Type B pancreatic cell (in vitro differentiated cells): ENCODE measurements at regions not wholly inside any gene's neighbourhood (a gene's known extent, or its start where the extent isn't known, plus 50 kb on each side); places are given as distances from the start of the nearest gene placed in this dataset.
"Not testable (repeated sequence)": the region's sequence is repeated elsewhere in the genome, so short reads cannot be mapped to it uniquely, and the experiment has no call there.

Source experiments
- DNase-seq: peaks from one replicate; pipeline ENCODE4 v3.0.0; 2021; ENCODE audit warnings: mixed read lengths; ENCODE audit not compliant: unreplicated experiment; ENCODE audit errors: extremely low spot score
- H3K27ac Mint-ChIP-seq: 2 replicates; pipeline ENCODE4 v1.8.0; 2021; ENCODE audit warnings: mild to moderate bottlenecking, mixed read lengths
- H3K27me3 Mint-ChIP-seq: 2 replicates; pipeline ENCODE4 v1.8.0; 2021; ENCODE audit warnings: mixed read lengths
- H3K36me3 Mint-ChIP-seq: 2 replicates; pipeline ENCODE4 v1.8.0; 2021; ENCODE audit warnings: mixed read lengths
- H3K4me1 Mint-ChIP-seq: one replicate; pipeline ENCODE4 v1.8.0; 2021; ENCODE audit warnings: mixed read lengths; ENCODE audit not compliant: unreplicated experiment
- H3K4me3 Mint-ChIP-seq: 2 replicates; pipeline ENCODE4 v1.8.0; 2021; ENCODE audit warnings: mild to moderate bottlenecking, mixed read lengths
- H3K9me3 Mint-ChIP-seq: 2 replicates; pipeline ENCODE4 v1.8.0; 2021; ENCODE audit warnings: mixed read lengths
- TF ChIP-seq, protein P1 (sequence below): fragments of 200-600 bp; sonication (generic); conservative IDR thresholded peaks from 2 replicates; pipeline ENCODE4 v1.5.0; 2021; ENCODE audit warnings: antibody characterized with exemption, mild to moderate bottlenecking

DNA sequence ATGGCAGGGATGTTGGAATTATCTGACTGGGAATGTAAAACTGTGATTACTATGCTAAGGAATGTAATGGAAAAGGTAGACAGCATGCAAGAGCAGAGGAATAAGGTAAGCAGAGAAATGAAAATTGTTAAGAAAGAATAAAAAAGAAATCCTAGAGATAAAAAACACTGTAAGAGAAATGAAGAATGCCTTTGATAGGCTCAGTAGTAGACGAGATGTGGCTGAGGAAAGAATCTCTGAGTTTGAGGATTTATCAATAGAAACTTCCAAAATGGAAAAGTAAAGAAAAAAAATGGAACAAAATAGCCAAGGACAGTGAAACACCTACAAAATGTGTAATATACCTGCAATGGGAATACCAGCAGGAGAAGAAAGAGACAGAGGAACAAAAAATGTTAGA, 468.5 kb upstream of the PIK3R1 start:
- no peak for DNase-seq
- H3K4me1 Mint-ChIP-seq = no peaks in the 10 kb centered on the region
- H3K4me3 Mint-ChIP-seq = no peak overlapping the region
- H3K27ac Mint-ChIP-seq = no peak overlapping the region
- TF ChIP-seq, protein P1, sequence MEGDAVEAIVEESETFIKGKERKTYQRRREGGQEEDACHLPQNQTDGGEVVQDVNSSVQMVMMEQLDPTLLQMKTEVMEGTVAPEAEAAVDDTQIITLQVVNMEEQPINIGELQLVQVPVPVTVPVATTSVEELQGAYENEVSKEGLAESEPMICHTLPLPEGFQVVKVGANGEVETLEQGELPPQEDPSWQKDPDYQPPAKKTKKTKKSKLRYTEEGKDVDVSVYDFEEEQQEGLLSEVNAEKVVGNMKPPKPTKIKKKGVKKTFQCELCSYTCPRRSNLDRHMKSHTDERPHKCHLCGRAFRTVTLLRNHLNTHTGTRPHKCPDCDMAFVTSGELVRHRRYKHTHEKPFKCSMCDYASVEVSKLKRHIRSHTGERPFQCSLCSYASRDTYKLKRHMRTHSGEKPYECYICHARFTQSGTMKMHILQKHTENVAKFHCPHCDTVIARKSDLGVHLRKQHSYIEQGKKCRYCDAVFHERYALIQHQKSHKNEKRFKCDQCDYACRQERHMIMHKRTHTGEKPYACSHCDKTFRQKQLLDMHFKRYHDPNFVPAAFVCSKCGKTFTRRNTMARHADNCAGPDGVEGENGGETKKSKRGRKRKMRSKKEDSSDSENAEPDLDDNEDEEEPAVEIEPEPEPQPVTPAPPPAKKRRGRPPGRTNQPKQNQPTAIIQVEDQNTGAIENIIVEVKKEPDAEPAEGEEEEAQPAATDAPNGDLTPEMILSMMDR = no peak
- H3K27me3 Mint-ChIP-seq = no peaks in the 10 kb centered on the region
- H3K36me3 Mint-ChIP-seq = peaks cover 8% of the 10 kb centered on the region
- H3K9me3 Mint-ChIP-seq = peaks cover 16% of the 10 kb centered on the region

DNA sequence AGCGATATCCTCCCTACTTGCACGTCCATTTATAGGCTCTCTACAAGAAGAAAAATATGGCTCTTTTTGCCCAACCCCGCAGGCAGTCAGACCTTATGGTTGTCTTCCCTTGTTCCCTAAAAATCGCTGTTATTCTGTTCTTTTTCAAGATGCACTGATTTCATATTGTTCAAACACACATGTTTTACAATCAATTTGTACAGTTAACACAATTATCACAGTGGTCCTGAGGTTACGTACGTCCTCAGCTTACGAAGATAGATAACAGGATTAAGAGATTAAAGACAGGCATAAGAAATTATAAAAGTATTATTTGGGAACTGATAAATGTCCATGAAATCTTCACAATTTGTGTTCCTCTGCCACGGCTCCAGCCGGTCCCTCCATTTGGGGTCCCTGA, 468.9 kb upstream of the PIK3R1 start:
- H3K27ac Mint-ChIP-seq, H3K36me3 Mint-ChIP-seq, H3K27me3 Mint-ChIP-seq, H3K4me3 Mint-ChIP-seq, DNase-seq, H3K4me1 Mint-ChIP-seq: not testable (repeated sequence)
- peaks cover 16% of the 10 kb centered on the region for H3K9me3 Mint-ChIP-seq

DNA sequence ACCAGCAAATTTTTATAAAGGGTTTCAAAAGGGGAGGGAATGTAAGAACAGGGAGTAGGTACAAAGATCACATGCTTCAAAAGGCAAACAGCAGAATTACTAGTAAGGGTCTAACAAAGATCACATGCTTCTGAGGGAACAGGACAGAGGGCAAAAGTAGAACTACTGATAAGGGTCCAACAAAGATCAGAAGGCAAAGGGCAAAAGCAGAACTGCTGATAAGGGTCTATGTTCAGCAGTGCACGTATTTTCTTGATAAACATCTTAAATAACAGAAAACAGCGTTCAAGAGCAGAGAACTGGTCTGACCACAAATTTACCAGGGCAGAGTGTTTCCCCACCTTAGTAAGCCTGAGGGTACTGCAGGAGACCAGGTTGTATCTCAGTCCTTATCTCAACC, 469.5 kb upstream of the PIK3R1 start:
- H3K4me3 Mint-ChIP-seq = no peak overlapping the region
- TF ChIP-seq, protein P1 = no peak
- H3K4me1 Mint-ChIP-seq = no peaks in the 10 kb centered on the region
- H3K27ac Mint-ChIP-seq = no peak overlapping the region
- peaks cover 8% of the 10 kb centered on the region for H3K36me3 Mint-ChIP-seq
- H3K9me3 Mint-ChIP-seq = peaks cover 16% of the 10 kb centered on the region
- DNase-seq = no peak
- no peaks in the 10 kb centered on the region for H3K27me3 Mint-ChIP-seq

DNA sequence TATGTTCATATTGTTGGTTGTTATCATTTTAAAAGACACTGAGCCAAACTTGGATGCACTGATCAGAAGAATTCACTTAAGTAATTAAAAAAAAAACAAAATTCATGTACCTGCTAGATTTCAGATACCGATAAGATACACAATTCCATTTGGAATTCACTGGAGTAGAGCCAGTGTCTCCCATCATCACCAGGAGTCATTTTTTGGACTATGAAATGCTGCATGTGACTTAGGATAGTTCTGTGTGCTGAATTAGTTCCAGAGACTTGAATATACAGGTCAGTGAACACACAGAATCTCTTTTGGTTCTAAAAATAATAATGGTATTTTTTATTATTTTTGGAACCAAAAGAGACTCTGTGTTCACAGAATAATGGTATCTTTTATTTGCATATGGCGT, 482.6 kb upstream of the PIK3R1 start:
- Mint-ChIP-seq H3K27ac (no peak overlapping the region), H3K4me1 (peaks cover 28% of the 10 kb centered on the region), H3K9me3 (peaks cover 15% of the 10 kb centered on the region), H3K27me3 (no peaks in the 10 kb centered on the region), H3K4me3 (no peak overlapping the region), H3K36me3 (no peaks in the 10 kb centered on the region)
- TF ChIP-seq, protein P1 = no peak
- no peak for DNase-seq

DNA sequence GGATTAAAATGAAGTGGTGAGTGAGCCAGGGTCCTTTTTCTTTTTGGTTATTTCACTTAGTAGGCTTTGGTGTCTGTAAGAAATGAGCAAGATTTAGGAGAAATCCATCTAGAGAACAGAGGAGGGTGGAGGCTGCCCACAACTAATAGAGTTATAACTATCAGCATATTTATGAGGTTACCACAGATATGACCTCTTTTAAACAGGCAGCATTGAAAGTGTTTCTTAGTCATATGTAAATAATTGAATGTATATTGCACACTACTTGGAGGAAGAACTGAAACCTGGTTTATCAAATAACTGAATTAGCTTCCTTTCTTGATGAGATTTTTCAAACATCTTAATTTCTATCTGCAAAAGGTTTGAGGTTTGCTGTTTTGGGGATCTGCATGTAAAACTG, 483.1 kb upstream of the PIK3R1 start:
- Mint-ChIP-seq H3K9me3 (peaks cover 15% of the 10 kb centered on the region), H3K27me3 (no peaks in the 10 kb centered on the region), H3K36me3 (no peaks in the 10 kb centered on the region), H3K4me3 (no peak overlapping the region), H3K4me1 (peaks cover 29% of the 10 kb centered on the region), H3K27ac (no peak overlapping the region)
- TF ChIP-seq, protein P1 = no peak
- DNase-seq = no peak

DNA sequence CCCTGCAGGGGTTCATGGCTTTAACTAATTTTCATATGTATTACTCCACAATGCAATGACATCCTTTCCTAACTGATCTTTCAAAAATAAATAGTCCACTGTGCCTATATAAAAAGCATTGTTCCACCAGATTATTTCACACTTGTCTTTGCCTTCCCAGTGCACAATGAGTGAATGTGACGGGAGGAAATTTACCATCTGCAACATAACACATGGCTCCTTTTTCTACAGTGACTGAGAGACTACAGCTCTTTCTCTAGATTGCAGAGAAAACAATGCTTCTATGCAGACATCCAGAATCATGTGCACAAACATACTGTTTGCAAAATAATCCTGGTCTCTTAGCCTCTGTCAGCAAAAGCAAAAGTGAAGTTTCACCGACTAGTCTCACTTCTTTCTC, 483.7 kb upstream of the PIK3R1 start:
- Mint-ChIP-seq H3K4me3 (no peak overlapping the region), H3K27me3 (no peaks in the 10 kb centered on the region), H3K4me1 (peaks cover 29% of the 10 kb centered on the region), H3K27ac (no peak overlapping the region), H3K9me3 (peaks cover 15% of the 10 kb centered on the region), H3K36me3 (no peaks in the 10 kb centered on the region)
- TF ChIP-seq, protein P1 = no peak
- no peak for DNase-seq
